GM12878 (cell line): ENCODE measurements at regions not wholly inside any gene's neighbourhood (a gene's known extent, or its start where the extent isn't known, plus 50 kb on each side); places are given as distances from the start of the nearest gene placed in this dataset.

Source experiments
- BRCA1 ChIP-seq: IDR thresholded peaks from 2 replicates; pipeline ENCODE4 v1.6.1; 2011; ENCODE audit warnings: low read depth, low read length, improper control_type of control experiment
- CREM ChIP-seq: IDR thresholded peaks from 2 replicates; pipeline ENCODE4 v1.6.1; 2014; ENCODE audit warnings: antibody characterized with exemption, low read depth
- CTCF ChIP-seq, 3 experiments: IDR thresholded peaks in 2 of 3; conservative IDR thresholded peaks in 1 of 3; 2 replicates each; pipeline ENCODE4 v1.5.1; 2011; ENCODE audit warnings: low read depth in 3 of 3, low read length in 3 of 3, mild to moderate bottlenecking in 3 of 3, control low read depth in 2 of 3, moderate library complexity in 2 of 3, inconsistent platforms in 1 of 3, mixed read lengths in 1 of 3; ENCODE audit not compliant: control insufficient read depth in 2 of 3, insufficient read depth in 1 of 3; ENCODE audit errors: extremely low read depth in 1 of 3
- EZH2 ChIP-seq: IDR thresholded peaks from 2 replicates; pipeline ENCODE4 v1.6.1; 2012; ENCODE audit warnings: low read depth, mild to moderate bottlenecking, control low read depth, inconsistent platforms, low read length, borderline replicate concordance; ENCODE audit not compliant: control insufficient read depth
- MEF2B ChIP-seq: fragments of 450-650 bp; IDR thresholded peaks from 2 replicates; pipeline ENCODE4 v1.6.1; 2018; ENCODE audit warnings: mild to moderate bottlenecking, moderate library complexity; ENCODE audit not compliant: partially characterized antibody, poor library complexity, severe bottlenecking
- MXI1 ChIP-seq: fragments of 150-350 bp; IDR thresholded peaks from 2 replicates; pipeline ENCODE4 v1.6.1; 2011; ENCODE audit warnings: low read depth, mild to moderate bottlenecking, inconsistent platforms, low read length, improper control_type of control experiment
- POLR2A ChIP-seq: IDR thresholded peaks from 2 replicates; pipeline ENCODE4 v1.6.1; 2011; ENCODE audit warnings: low read depth, mild to moderate bottlenecking, low read length
- RCOR1 ChIP-seq: conservative IDR thresholded peaks from 2 replicates; pipeline ENCODE4 v1.6.1; 2012; ENCODE audit warnings: low read depth, low read length, improper control_type of control experiment
- TAF1 ChIP-seq: IDR thresholded peaks from 2 replicates; pipeline ENCODE4 v1.6.1; 2011; ENCODE audit warnings: mild to moderate bottlenecking, low read depth, low read length, borderline replicate concordance
- USF1 ChIP-seq: IDR thresholded peaks from 2 replicates; pipeline ENCODE4 v1.6.1; 2011; ENCODE audit warnings: borderline replicate concordance, low read depth, mild to moderate bottlenecking, moderate library complexity, mixed read lengths, low read length; ENCODE audit not compliant: insufficient read depth; ENCODE audit errors: extremely low read length
- ZZZ3 ChIP-seq: IDR thresholded peaks from 2 replicates; pipeline ENCODE4 v1.6.1; 2011; ENCODE audit warnings: low read depth; ENCODE audit not compliant: control insufficient read depth, insufficient read length

- TF ChIP-seq MEF2B (no peak), CREM (no peak), CTCF (IDR thresholded peaks at IDR 0.05 in 2 of 3, conservative IDR thresholded peaks at IDR 0.05 in 1 of 3; ENCODE audit: control insufficient read depth in 2 of 3, extremely low read depth in 1 of 3, insufficient read depth in 1 of 3, low read depth in 3 of 3, low read length in 3 of 3) (no peak), USF1 (no peak), POLR2A (no peak), BRCA1 (no peak), ZZZ3 (no peak), MXI1 (no peak), TAF1 (no peak), RCOR1 (no peak), EZH2 (no peak)
Observed at GRCh38 chr4:138678985-138679746, 336.4 kb upstream of the NOCT start.
